GM12873 (cell line): ENCODE measurements at regions not wholly inside any gene's neighbourhood (a gene's known extent, or its start where the extent isn't known, plus 50 kb on each side); places are given as distances from the start of the nearest gene placed in this dataset.

ENCODE experiments used
- TF ChIP-seq, protein P1 (sequence below): IDR thresholded peaks from 2 replicates; pipeline ENCODE4 v1.5.1; 2012; ENCODE audit warnings: low read depth, mild to moderate bottlenecking, moderate library complexity, low read length, control low read depth; ENCODE audit not compliant: insufficient read depth; ENCODE audit errors: missing control alignments

DNA sequence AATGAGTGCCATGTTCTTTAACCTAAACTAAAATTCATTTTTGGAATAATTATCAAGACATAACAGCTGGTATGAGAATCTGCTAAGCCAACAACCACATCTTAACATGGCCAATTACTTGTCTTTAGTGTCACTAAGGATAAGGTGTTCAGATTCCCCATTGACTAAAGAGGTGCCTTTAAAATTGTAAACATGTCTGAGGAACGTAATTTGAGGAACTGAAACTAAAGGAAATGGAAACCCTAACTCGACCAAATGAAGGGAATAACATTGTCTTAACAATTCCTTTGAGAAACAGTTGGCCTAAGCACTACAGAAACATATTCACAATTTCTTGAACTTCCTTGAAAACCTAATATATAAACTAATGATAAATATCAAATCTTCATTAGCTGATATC is 355.4 kb upstream of the GULP1 start:
- TF ChIP-seq, protein P1, sequence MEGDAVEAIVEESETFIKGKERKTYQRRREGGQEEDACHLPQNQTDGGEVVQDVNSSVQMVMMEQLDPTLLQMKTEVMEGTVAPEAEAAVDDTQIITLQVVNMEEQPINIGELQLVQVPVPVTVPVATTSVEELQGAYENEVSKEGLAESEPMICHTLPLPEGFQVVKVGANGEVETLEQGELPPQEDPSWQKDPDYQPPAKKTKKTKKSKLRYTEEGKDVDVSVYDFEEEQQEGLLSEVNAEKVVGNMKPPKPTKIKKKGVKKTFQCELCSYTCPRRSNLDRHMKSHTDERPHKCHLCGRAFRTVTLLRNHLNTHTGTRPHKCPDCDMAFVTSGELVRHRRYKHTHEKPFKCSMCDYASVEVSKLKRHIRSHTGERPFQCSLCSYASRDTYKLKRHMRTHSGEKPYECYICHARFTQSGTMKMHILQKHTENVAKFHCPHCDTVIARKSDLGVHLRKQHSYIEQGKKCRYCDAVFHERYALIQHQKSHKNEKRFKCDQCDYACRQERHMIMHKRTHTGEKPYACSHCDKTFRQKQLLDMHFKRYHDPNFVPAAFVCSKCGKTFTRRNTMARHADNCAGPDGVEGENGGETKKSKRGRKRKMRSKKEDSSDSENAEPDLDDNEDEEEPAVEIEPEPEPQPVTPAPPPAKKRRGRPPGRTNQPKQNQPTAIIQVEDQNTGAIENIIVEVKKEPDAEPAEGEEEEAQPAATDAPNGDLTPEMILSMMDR = no peak

DNA sequence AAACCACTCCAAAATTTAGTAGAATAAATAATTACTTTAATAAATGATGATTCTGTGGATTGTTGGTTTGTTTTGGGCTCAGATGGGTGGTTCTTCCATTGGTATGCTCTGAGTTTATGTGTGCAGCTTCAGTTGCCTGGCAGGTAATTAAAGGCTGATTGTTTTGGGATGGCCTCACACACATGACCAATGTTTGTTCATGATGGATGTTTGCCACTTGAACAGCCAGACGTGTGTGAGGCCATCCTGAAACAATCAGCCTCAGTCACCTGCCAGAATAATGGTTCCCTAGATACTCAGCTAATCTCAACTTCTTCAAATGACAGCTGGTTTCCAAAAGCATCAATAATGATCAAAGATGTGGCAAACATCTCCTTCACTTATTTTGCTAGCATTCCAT is 352.5 kb upstream of the GULP1 start:
- TF ChIP-seq, protein P1 = no peak

GRCh38 chr2:187942876-187943275 is 348.8 kb upstream of the GULP1 start:
- TF ChIP-seq, protein P1 = no peak

GRCh38 chr2:187943772-187944369 is 347.8 kb upstream of the GULP1 start:
- TF ChIP-seq, protein P1 = no peak

DNA sequence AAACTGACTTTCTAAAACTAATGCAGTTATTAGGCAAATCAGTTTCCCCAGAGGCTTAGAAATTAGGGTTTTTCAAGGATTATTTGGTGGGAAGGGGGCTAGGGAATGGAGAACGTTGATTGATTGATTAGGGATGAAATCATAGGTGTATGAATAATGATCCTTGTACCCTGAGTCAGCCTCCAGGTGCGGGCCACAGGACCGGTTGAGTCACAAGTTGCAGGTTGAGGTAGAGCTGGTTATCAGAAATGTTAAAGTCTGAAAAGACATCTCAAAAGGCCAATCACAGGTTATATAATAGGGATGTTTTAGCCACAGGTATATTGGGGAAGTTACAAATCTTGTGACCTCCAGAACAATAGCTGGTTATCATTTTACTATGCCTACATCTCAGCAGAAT is 341.8 kb upstream of the GULP1 start:
- TF ChIP-seq, protein P1 = no peak

DNA sequence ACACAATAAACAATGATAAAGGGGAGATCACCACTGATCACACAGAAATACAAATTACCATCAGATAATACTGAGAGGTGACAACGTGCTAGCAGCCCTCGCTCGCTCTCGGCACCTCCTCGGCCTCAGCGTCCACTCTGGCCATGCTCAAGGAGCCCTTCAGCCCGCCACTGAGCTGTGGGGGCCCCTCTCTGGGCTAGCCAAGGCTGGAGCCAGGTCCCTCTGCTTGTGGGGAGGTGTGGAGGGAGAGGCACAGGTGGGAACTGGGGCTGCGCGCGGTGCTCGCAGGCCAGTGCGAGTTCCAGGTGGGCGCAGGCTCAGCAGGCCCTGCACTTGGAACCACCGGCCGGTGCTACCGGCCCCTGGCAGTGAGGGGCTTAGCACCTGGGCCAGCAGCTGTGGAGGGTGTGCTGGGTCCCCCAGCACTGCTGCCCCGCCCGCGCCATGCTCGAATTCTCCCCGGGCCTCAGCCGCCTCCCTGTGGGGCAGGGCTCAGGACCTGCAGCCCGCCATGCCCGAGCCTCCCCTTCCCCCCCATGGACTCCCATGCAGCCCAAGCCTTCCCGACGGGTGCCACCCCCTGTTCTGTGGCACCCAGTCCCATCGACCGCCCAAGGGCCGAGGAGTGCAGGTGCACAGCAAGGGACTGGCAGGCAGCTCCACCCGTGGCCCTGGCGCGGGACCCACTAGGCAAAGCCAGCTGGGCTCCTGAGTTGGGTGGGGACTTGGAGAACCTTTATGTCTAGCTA is 340.0 kb upstream of the GULP1 start:
- TF ChIP-seq, protein P1 = no peak

- TF ChIP-seq, protein P1 = no peak
Measured at GRCh38 chr2:187956906-187957534, 334.7 kb upstream of the GULP1 start.
